Activated T-helper 9 cell treated with anti-CD3 and anti-CD28 coated beads, Interleukin-2, amount 50 U/mL, for 16 hours (primary cell): ENCODE measurements at regions not wholly inside any gene's neighbourhood (a gene's known extent, or its start where the extent isn't known, plus 50 kb on each side); places are given as distances from the start of the nearest gene placed in this dataset.

Source experiments
- DNase-seq: peaks from one replicate; pipeline ENCODE4 v3.0.0-alpha.2; 2020; ENCODE audit warnings: low read depth

- no peak for DNase-seq
These were observed 435.2 kb upstream of the AUTS2 start for GRCh38 chr7:69162931-69163670.

- DNase-seq: no peak
These were observed 431.2 kb upstream of the AUTS2 start for GRCh38 chr7:69166979-69167516.

GRCh38 chr7:69169386-69169785 lies 428.9 kb upstream of the AUTS2 start:
- DNase-seq: no peak

- DNase-seq: no peak
These were observed 425.8 kb upstream of the AUTS2 start for GRCh38 chr7:69172357-69173077.

GRCh38 chr7:69173341-69173740 lies 424.9 kb upstream of the AUTS2 start:
- DNase-seq: no peak

GRCh38 chr7:69173846-69174245 lies 424.4 kb upstream of the AUTS2 start:
- no peak for DNase-seq

GRCh38 chr7:69176841-69177240 lies 421.4 kb upstream of the AUTS2 start:
- no peak for DNase-seq

- no peak for DNase-seq
These were observed 420.8 kb upstream of the AUTS2 start for GRCh38 chr7:69177461-69177861.

GRCh38 chr7:69177941-69178494 lies 420.3 kb upstream of the AUTS2 start:
- DNase-seq: no peak

- DNase-seq: no peak
These were observed 417.6 kb upstream of the AUTS2 start for GRCh38 chr7:69180662-69181061.

GRCh38 chr7:69182596-69183467 lies 415.4 kb upstream of the AUTS2 start:
- DNase-seq: no peak

- DNase-seq: no peak
These were observed 413.9 kb upstream of the AUTS2 start for GRCh38 chr7:69184339-69184738.

GRCh38 chr7:69185170-69185569 lies 413.1 kb upstream of the AUTS2 start:
- no peak for DNase-seq

GRCh38 chr7:69186974-69187373 lies 411.3 kb upstream of the AUTS2 start:
- no peak for DNase-seq

GRCh38 chr7:69187824-69188333 lies 410.4 kb upstream of the AUTS2 start:
- DNase-seq: no peak

GRCh38 chr7:69189406-69189805 lies 408.9 kb upstream of the AUTS2 start:
- no peak for DNase-seq

- no peak for DNase-seq
These were observed 408.2 kb upstream of the AUTS2 start for GRCh38 chr7:69190025-69190424.

- no peak for DNase-seq
These were observed 407.5 kb upstream of the AUTS2 start for GRCh38 chr7:69190763-69191162.

GRCh38 chr7:69192134-69192533 lies 406.1 kb upstream of the AUTS2 start:
- DNase-seq: no peak

- no peak for DNase-seq
These were observed 405.2 kb upstream of the AUTS2 start for GRCh38 chr7:69193061-69193460.

- no peak for DNase-seq
These were observed 401.7 kb upstream of the AUTS2 start for GRCh38 chr7:69196593-69196992.

GRCh38 chr7:69198250-69198649 lies 400.0 kb upstream of the AUTS2 start:
- DNase-seq: no peak
